Spleen (tissue), 7 donors: ENCODE measurements at regions not wholly inside any gene's neighbourhood (a gene's known extent, or its start where the extent isn't known, plus 50 kb on each side); places are given as distances from the start of the nearest gene placed in this dataset.

Experiments
- CTCF ChIP-seq, 11 experiments: fragments of 200-600 bp in 7 of 11; fragments of 450-650 bp in 4 of 11; sonication (generic) in 4 of 11; IDR thresholded peaks in 8 of 11; conservative IDR thresholded peaks in 3 of 11; 1 replicate in 7 of 11; 2 replicates in 4 of 11; pipeline versions ENCODE4 v1.4.0 to v1.8.0; 2016 to 2021; ENCODE audit warnings: antibody characterized with exemption in 11 of 11, inconsistent platforms in 4 of 11, mild to moderate bottlenecking in 1 of 11
- POLR2A ChIP-seq, 3 donors: fragments of 450-650 bp; IDR thresholded peaks; one replicate each; pipeline ENCODE4 v1.5.1; 2017; ENCODE audit warnings: antibody characterized with exemption in 3 of 3, mild to moderate bottlenecking in 1 of 3
- POLR2AphosphoS5 ChIP-seq, 3 donors: sonication (generic); formaldehyde crosslinking; IDR thresholded peaks; one replicate each; pipeline ENCODE4 v1.5.1; 2017; ENCODE audit warnings: antibody characterized with exemption in 3 of 3
- donor health status: DM: no; HTN: no; CAD: no; lungs with moderate emphysema.
- donor health status: DM: no; HTN: no; CAD: no.
- donor health status: DM: no; HTN: no; CAD: no.

GRCh38 chr21:31592516-31592915, 67.0 kb upstream of the SOD1 start:
- TF ChIP-seq POLR2A (IDR thresholded peaks at IDR 0.05), result no peak
- TF ChIP-seq CTCF (IDR thresholded peaks at IDR 0.05 in 8 of 11, conservative IDR thresholded peaks at IDR 0.05 in 3 of 11), result no peak
- TF ChIP-seq POLR2AphosphoS5 (IDR thresholded peaks at IDR 0.05), result no peak
